Neural cell (in vitro differentiated cells): ENCODE measurements at regions not wholly inside any gene's neighbourhood (a gene's known extent, or its start where the extent isn't known, plus 50 kb on each side); places are given as distances from the start of the nearest gene placed in this dataset.

Experiments
- H2AFZ ChIP-seq: fragments of 200-600, 300-800 bp; sonication (generic), shearing (Covaris generic); 2 replicates; pipeline ENCODE4 v1.6.0; 2014; ENCODE audit warnings: low read depth, mild to moderate bottlenecking, antibody characterized with exemption, low read length, moderate library complexity
- H3F3A ChIP-seq: fragments of 200-600 bp; shearing (Covaris generic); 2 replicates; pipeline ENCODE4 v1.6.1; 2016; ENCODE audit warnings: mild to moderate bottlenecking, moderate library complexity, mixed read lengths, antibody characterized with exemption, low read length; ENCODE audit not compliant: insufficient read depth, poor library complexity, severe bottlenecking
- H3K27ac ChIP-seq: fragments of 200-600, 300-800 bp; sonication (generic), shearing (Covaris generic); 2 replicates; pipeline ENCODE4 v1.5.1; 2014; ENCODE audit warnings: mild to moderate bottlenecking, low read length, moderate library complexity
- H3K27me3 ChIP-seq: fragments of 300-800, 200-600 bp; sonication (generic), shearing (Covaris generic); 2 replicates; pipeline ENCODE4 v1.6.0; 2014; ENCODE audit warnings: mild to moderate bottlenecking, low read depth, low read length, moderate library complexity; ENCODE audit not compliant: insufficient read depth
- H3K36me3 ChIP-seq: fragments of 300-800, 200-600 bp; sonication (generic), shearing (Covaris generic); 2 replicates; pipeline ENCODE4 v1.5.1; 2014; ENCODE audit warnings: mild to moderate bottlenecking, antibody characterized with exemption, low read length, moderate library complexity; ENCODE audit not compliant: insufficient read depth
- H3K4me2 ChIP-seq: fragments of 300-800, 200-600 bp; sonication (generic), shearing (Covaris generic); 2 replicates; pipeline ENCODE4 v1.6.0; 2014; ENCODE audit warnings: mild to moderate bottlenecking, low read length
- H3K4me3 ChIP-seq: fragments of 300-800, 200-600 bp; sonication (generic), shearing (Covaris generic); 2 replicates; pipeline ENCODE4 v1.5.1; 2014; ENCODE audit warnings: mild to moderate bottlenecking, low read length, moderate library complexity
- H3K79me2 ChIP-seq: fragments of 200-600 bp; shearing (Covaris generic); replicated peaks from 2 replicates; pipeline ENCODE4 v1.6.0; 2014; ENCODE audit warnings: mild to moderate bottlenecking, low read length, moderate library complexity; ENCODE audit not compliant: insufficient read depth
- H3K9ac ChIP-seq: fragments of 300-800, 200-600 bp; sonication (generic), shearing (Covaris generic); 2 replicates; pipeline ENCODE4 v1.6.1; 2016; ENCODE audit warnings: mild to moderate bottlenecking, low read length, mixed read lengths
- H3K9me2 ChIP-seq: fragments of 200-600 bp; shearing (Covaris generic); 2 replicates; pipeline ENCODE4 v1.6.1; 2016; ENCODE audit warnings: mild to moderate bottlenecking, low read length, mixed read lengths; ENCODE audit not compliant: insufficient read depth
- H3K9me3 ChIP-seq: fragments of 200-600, 300-800 bp; sonication (generic), shearing (Covaris generic); 2 replicates; pipeline ENCODE4 v1.6.1; 2016; ENCODE audit warnings: mild to moderate bottlenecking, mixed run types, low read length, moderate library complexity, mixed read lengths
- H4K20me1 ChIP-seq: fragments of 200-600 bp; shearing (Covaris generic); 2 replicates; pipeline ENCODE4 v1.6.1; 2016; ENCODE audit warnings: mild to moderate bottlenecking, mixed run types; ENCODE audit not compliant: insufficient read depth
- EP300 ChIP-seq: fragments of 450-650 bp; conservative IDR thresholded peaks from 2 replicates; pipeline ENCODE4 v1.6.1; 2014; ENCODE audit warnings: antibody characterized with exemption, mild to moderate bottlenecking, moderate library complexity; ENCODE audit not compliant: poor library complexity, severe bottlenecking
- EZH2 ChIP-seq: fragments of 200-600, 300-800 bp; shearing (Covaris generic), sonication (generic); IDR thresholded peaks from 2 replicates; pipeline ENCODE4 v1.6.1; 2014; ENCODE audit warnings: antibody characterized with exemption, low read length, borderline replicate concordance, mild to moderate bottlenecking; ENCODE audit not compliant: insufficient read depth, poor library complexity, severe bottlenecking
- MXI1 ChIP-seq: fragments of 450-650 bp; conservative IDR thresholded peaks from 2 replicates; pipeline ENCODE4 v1.6.1; 2014; ENCODE audit warnings: antibody characterized with exemption, mild to moderate bottlenecking; ENCODE audit not compliant: poor library complexity, severe bottlenecking
- POLR2AphosphoS5 ChIP-seq: IDR thresholded peaks from 2 replicates; pipeline ENCODE4 v1.6.1; 2012
- RAD21 ChIP-seq: fragments of 450-650 bp; conservative IDR thresholded peaks from 2 replicates; pipeline ENCODE4 v1.6.1; 2014; ENCODE audit warnings: antibody characterized with exemption, mild to moderate bottlenecking, moderate library complexity
- SMC3 ChIP-seq: fragments of 450-650 bp; conservative IDR thresholded peaks from 2 replicates; pipeline ENCODE4 v1.6.1; 2014; ENCODE audit warnings: antibody characterized with exemption, mild to moderate bottlenecking, moderate library complexity; ENCODE audit not compliant: poor library complexity
- TAF1 ChIP-seq: IDR thresholded peaks from 2 replicates; pipeline ENCODE4 v1.6.1; 2012; ENCODE audit warnings: low read depth
- TF ChIP-seq, protein P1 (sequence below): IDR thresholded peaks from 2 replicates; pipeline ENCODE4 v1.6.1; 2012; ENCODE audit warnings: borderline replicate concordance
- TF ChIP-seq, protein P2 (sequence below): fragments of 450-650 bp; IDR thresholded peaks from 2 replicates; pipeline ENCODE4 v1.5.1; 2014; ENCODE audit warnings: antibody characterized with exemption, mild to moderate bottlenecking, moderate library complexity; ENCODE audit not compliant: poor library complexity, severe bottlenecking

DNA sequence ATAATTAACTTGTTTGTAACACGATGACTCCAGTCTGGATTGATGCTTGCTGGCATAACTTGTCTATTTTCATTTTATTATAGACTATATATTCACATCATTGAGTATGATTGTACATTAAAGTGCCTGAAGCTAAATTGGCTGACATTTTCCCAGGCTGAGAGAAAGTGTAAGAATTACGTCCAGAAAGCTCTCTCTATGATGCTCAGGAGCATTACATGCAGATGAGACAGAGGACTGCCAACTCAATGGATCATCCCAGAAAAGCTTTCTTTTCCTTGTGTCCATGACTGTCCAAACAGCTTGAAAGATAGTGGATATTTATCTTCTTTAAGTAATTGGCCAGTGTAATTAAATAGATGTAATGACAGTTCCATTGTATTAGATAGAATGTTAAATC, 1372.2 kb upstream of the TMEFF2 start (continued):
- TF ChIP-seq POLR2AphosphoS5 (no peak), EP300 (no peak), EZH2 (no peak)

DNA sequence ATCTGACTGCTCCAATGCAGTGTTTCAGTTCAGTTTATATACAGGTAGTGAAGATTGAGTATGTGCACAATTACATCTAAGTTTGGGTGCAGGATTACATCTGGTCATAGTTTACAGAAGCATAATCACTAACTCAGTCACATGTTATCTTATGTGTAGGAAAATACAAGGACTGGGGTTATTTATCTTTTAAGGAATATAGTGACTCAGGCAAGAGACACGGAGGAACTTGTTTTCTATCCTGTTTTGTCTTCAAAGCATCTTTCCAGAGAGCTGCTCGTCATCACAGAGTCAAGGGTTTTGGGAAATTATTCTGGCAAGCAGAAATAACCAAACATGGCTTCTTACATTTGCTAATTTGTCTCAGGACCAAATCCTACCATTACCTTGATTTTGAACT, 1371.5 kb upstream of the TMEFF2 start:
- Histone ChIP-seq H3K36me3 (no peaks in the 10 kb centered on the region), H3K27ac (no peak overlapping the region), H3K9me3 (no peaks in the 10 kb centered on the region), H3K9ac (no peak overlapping the region), H3K9me2 (no peaks in the 10 kb centered on the region), H4K20me1 (no peaks in the 10 kb centered on the region), H3K4me2 (no peak overlapping the region), H3K79me2 (no peaks in the 10 kb centered on the region), H3K4me3 (no peak overlapping the region), H3F3A (no peaks in the 10 kb centered on the region), H2AFZ (no peak overlapping the region), H3K27me3 (no peaks in the 10 kb centered on the region)
- TF ChIP-seq EP300 (no peak), SMC3 (no peak), TAF1 (no peak), MXI1 (no peak), RAD21 (no peak), EZH2 (no peak), POLR2AphosphoS5 (no peak)
- TF ChIP-seq, protein P1, sequence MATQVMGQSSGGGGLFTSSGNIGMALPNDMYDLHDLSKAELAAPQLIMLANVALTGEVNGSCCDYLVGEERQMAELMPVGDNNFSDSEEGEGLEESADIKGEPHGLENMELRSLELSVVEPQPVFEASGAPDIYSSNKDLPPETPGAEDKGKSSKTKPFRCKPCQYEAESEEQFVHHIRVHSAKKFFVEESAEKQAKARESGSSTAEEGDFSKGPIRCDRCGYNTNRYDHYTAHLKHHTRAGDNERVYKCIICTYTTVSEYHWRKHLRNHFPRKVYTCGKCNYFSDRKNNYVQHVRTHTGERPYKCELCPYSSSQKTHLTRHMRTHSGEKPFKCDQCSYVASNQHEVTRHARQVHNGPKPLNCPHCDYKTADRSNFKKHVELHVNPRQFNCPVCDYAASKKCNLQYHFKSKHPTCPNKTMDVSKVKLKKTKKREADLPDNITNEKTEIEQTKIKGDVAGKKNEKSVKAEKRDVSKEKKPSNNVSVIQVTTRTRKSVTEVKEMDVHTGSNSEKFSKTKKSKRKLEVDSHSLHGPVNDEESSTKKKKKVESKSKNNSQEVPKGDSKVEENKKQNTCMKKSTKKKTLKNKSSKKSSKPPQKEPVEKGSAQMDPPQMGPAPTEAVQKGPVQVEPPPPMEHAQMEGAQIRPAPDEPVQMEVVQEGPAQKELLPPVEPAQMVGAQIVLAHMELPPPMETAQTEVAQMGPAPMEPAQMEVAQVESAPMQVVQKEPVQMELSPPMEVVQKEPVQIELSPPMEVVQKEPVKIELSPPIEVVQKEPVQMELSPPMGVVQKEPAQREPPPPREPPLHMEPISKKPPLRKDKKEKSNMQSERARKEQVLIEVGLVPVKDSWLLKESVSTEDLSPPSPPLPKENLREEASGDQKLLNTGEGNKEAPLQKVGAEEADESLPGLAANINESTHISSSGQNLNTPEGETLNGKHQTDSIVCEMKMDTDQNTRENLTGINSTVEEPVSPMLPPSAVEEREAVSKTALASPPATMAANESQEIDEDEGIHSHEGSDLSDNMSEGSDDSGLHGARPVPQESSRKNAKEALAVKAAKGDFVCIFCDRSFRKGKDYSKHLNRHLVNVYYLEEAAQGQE = no peak
- TF ChIP-seq, protein P2, sequence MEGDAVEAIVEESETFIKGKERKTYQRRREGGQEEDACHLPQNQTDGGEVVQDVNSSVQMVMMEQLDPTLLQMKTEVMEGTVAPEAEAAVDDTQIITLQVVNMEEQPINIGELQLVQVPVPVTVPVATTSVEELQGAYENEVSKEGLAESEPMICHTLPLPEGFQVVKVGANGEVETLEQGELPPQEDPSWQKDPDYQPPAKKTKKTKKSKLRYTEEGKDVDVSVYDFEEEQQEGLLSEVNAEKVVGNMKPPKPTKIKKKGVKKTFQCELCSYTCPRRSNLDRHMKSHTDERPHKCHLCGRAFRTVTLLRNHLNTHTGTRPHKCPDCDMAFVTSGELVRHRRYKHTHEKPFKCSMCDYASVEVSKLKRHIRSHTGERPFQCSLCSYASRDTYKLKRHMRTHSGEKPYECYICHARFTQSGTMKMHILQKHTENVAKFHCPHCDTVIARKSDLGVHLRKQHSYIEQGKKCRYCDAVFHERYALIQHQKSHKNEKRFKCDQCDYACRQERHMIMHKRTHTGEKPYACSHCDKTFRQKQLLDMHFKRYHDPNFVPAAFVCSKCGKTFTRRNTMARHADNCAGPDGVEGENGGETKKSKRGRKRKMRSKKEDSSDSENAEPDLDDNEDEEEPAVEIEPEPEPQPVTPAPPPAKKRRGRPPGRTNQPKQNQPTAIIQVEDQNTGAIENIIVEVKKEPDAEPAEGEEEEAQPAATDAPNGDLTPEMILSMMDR = no peak

DNA sequence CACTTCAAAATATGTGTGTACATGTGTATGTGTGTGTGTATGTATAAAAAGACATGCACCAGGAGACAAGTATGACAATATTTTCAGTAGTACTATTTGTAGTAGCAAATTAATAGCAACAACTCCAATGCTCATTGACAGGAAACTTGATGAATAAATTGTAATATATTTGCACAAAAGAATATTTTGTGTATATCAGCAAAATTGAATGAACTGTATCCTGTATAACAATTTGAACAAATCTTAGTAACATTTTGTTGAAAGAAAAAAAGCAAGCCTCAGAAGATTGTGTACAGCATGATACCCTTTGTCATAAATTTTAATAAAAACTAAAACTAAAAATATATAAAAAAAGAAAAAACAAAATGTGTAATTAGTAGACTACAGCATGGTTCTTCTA, 1367.3 kb upstream of the TMEFF2 start:
- Histone ChIP-seq H4K20me1 (no peaks in the 10 kb centered on the region), H3K9ac (no peak overlapping the region)

More for the DNA sequence above, 1367.3 kb upstream of the TMEFF2 start:
- Histone ChIP-seq H3K4me2 (no peak overlapping the region), H3K9me3 (no peaks in the 10 kb centered on the region), H3K27ac (no peak overlapping the region), H3K27me3 (no peaks in the 10 kb centered on the region), H3K9me2 (no peaks in the 10 kb centered on the region), H3K4me3 (no peak overlapping the region), H3K36me3 (no peaks in the 10 kb centered on the region), H3K79me2 (no peaks in the 10 kb centered on the region), H2AFZ (no peak overlapping the region), H3F3A (no peaks in the 10 kb centered on the region)
- no peak for TF ChIP-seq TAF1
